Stimulated activated naive B cell treated with anti-CD40 and anti-IgM and Interleukin-4, amounts not matched to agents 10 μg/mL and 1 μg/mL and 100 μg/mL, for 72 hours (primary cell): ENCODE measurements at regions not wholly inside any gene's neighbourhood (a gene's known extent, or its start where the extent isn't known, plus 50 kb on each side); places are given as distances from the start of the nearest gene placed in this dataset.
A peak's percentile ranks its signal among the peaks of the same experiment; 100 is the strongest.

Experiments
- ATAC-seq, 2 donors: fragments of 150-1000 bp; cut with Tn5 transposase; replicated peaks; 2 replicates each; pipeline ENCODE4 v1.10.0; 2021; ENCODE audit warnings: moderate library complexity in 1 of 2
- DNase-seq: peaks from one replicate; pipeline ENCODE4 v3.0.0; 2021
- H3K27ac Mint-ChIP-seq: one replicate; pipeline ENCODE4 v1.8.0; 2022; ENCODE audit warnings: mild to moderate bottlenecking, mixed read lengths
- H3K27me3 Mint-ChIP-seq, 2 donors: one replicate each; pipeline ENCODE4 v1.8.0; 2022; ENCODE audit warnings: mixed read lengths in 2 of 2
- H3K36me3 Mint-ChIP-seq, 2 donors: one replicate each; pipeline ENCODE4 v1.8.0; 2022; ENCODE audit warnings: mixed read lengths in 2 of 2, mild to moderate bottlenecking in 1 of 2
- H3K4me1 Mint-ChIP-seq, 2 donors: one replicate each; pipeline ENCODE4 v1.8.0; 2022; ENCODE audit warnings: mixed read lengths in 2 of 2, mild to moderate bottlenecking in 1 of 2
- H3K4me3 Mint-ChIP-seq, 2 donors: one replicate each; pipeline ENCODE4 v1.8.0; 2022; ENCODE audit warnings: mild to moderate bottlenecking in 2 of 2, mixed read lengths in 2 of 2, moderate library complexity in 1 of 2
- H3K9me3 Mint-ChIP-seq, 2 donors: one replicate each; pipeline ENCODE4 v1.8.0; 2022; ENCODE audit warnings: mixed read lengths in 2 of 2, mild to moderate bottlenecking in 1 of 2

- Mint-ChIP-seq H3K27ac (no peak overlapping the region), H3K9me3 (no peaks in the 10 kb centered on the region), H3K4me1 (no peaks in the 10 kb centered on the region), H3K27me3 (peaks cover 0 to 5% of the 10 kb centered on the region in 2 donors), H3K36me3 (no peaks in the 10 kb centered on the region), H3K4me3 (no peak overlapping the region)
- DNase-seq (no peak), ATAC-seq (no peak)
Measured at GRCh38 chr3:81925385-81925784, 163.9 kb upstream of the GBE1 start.

GRCh38 chr3:81923038-81923437, 161.6 kb upstream of the GBE1 start:
- Mint-ChIP-seq H3K36me3 (no peaks in the 10 kb centered on the region), H3K4me3 (no peak overlapping the region), H3K27me3 (peaks cover 0 to 5% of the 10 kb centered on the region in 2 donors), H3K27ac (no peak overlapping the region), H3K4me1 (no peaks in the 10 kb centered on the region), H3K9me3 (no peaks in the 10 kb centered on the region)
- DNase-seq (no peak), ATAC-seq (no peak)

- DNase-seq (no peak), ATAC-seq (no peak)
- Mint-ChIP-seq H3K4me1 (no peaks in the 10 kb centered on the region), H3K4me3 (no peak overlapping the region), H3K9me3 (no peaks in the 10 kb centered on the region), H3K27me3 (peaks cover 0 to 5% of the 10 kb centered on the region in 2 donors), H3K36me3 (no peaks in the 10 kb centered on the region), H3K27ac (no peak overlapping the region)
Measured at GRCh38 chr3:81922404-81922803, 161.0 kb upstream of the GBE1 start.

GRCh38 chr3:81920816-81921215, 159.4 kb upstream of the GBE1 start:
- Mint-ChIP-seq H3K27me3 (peaks cover 0 to 5% of the 10 kb centered on the region in 2 donors), H3K4me1 (no peaks in the 10 kb centered on the region), H3K36me3 (no peaks in the 10 kb centered on the region), H3K4me3 (no peak overlapping the region), H3K9me3 (no peaks in the 10 kb centered on the region), H3K27ac (no peak overlapping the region)
- DNase-seq (no peak), ATAC-seq (no peak)

- no peaks in the 10 kb centered on the region for H3K27me3 Mint-ChIP-seq
- no peak for DNase-seq
- no peaks in the 10 kb centered on the region for H3K4me1 Mint-ChIP-seq
- no peak overlapping the region for H3K4me3 Mint-ChIP-seq
- ATAC-seq, result no peak
- H3K36me3 Mint-ChIP-seq, result no peaks in the 10 kb centered on the region
- H3K9me3 Mint-ChIP-seq, result no peaks in the 10 kb centered on the region
- no peak overlapping the region for H3K27ac Mint-ChIP-seq
Measured at GRCh38 chr3:81916890-81917289, 155.4 kb upstream of the GBE1 start.

GRCh38 chr3:81913886-81914663, 152.6 kb upstream of the GBE1 start:
- DNase-seq, result no peak
- no peaks in the 10 kb centered on the region for H3K9me3 Mint-ChIP-seq

GRCh38 chr3:81911221-81911620, 149.8 kb upstream of the GBE1 start:
- Mint-ChIP-seq H3K27me3 (no peaks in the 10 kb centered on the region), H3K36me3 (no peaks in the 10 kb centered on the region), H3K4me3 (no peak overlapping the region), H3K4me1 (peaks cover 2 to 7% of the 10 kb centered on the region in 2 donors), H3K9me3 (no peaks in the 10 kb centered on the region), H3K27ac (no peak overlapping the region)
- no peak for ATAC-seq
- no peak for DNase-seq

More at GRCh38 chr3:81913886-81914663, 152.6 kb upstream of the GBE1 start:
- Mint-ChIP-seq H3K4me1 (no peaks in the 10 kb centered on the region), H3K4me3 (no peak overlapping the region), H3K36me3 (no peaks in the 10 kb centered on the region), H3K27me3 (no peaks in the 10 kb centered on the region), H3K27ac (no peak overlapping the region)
- ATAC-seq, result no peak

- ATAC-seq (peak; percentile 67 to 70), DNase-seq (no peak)
- H3K27me3 Mint-ChIP-seq, result no peaks in the 10 kb centered on the region
- no peaks in the 10 kb centered on the region for H3K36me3 Mint-ChIP-seq
- H3K4me1 Mint-ChIP-seq, result peaks cover 2 to 7% of the 10 kb centered on the region in 2 donors
- H3K4me3 Mint-ChIP-seq, result no peak overlapping the region
- H3K9me3 Mint-ChIP-seq, result no peaks in the 10 kb centered on the region
- H3K27ac Mint-ChIP-seq, result no peak overlapping the region
Measured at GRCh38 chr3:81910244-81910852, 148.9 kb upstream of the GBE1 start.

GRCh38 chr3:81909796-81910195, 148.4 kb upstream of the GBE1 start:
- no peak for ATAC-seq
- peaks cover 2 to 7% of the 10 kb centered on the region in 2 donors for H3K4me1 Mint-ChIP-seq
- H3K27ac Mint-ChIP-seq, result no peak overlapping the region
- H3K36me3 Mint-ChIP-seq, result no peaks in the 10 kb centered on the region
- H3K27me3 Mint-ChIP-seq, result no peaks in the 10 kb centered on the region
- H3K9me3 Mint-ChIP-seq, result no peaks in the 10 kb centered on the region
- no peak overlapping the region for H3K4me3 Mint-ChIP-seq
- DNase-seq, result no peak

- no peaks in the 10 kb centered on the region for H3K9me3 Mint-ChIP-seq
- no peak overlapping the region for H3K27ac Mint-ChIP-seq
- ATAC-seq (no peak), DNase-seq (no peak)
- H3K4me3 Mint-ChIP-seq, result no peak overlapping the region
- no peaks in the 10 kb centered on the region for H3K36me3 Mint-ChIP-seq
- H3K4me1 Mint-ChIP-seq, result peaks cover 2 to 7% of the 10 kb centered on the region in 2 donors
- no peaks in the 10 kb centered on the region for H3K27me3 Mint-ChIP-seq
Measured at GRCh38 chr3:81908561-81908960, 147.1 kb upstream of the GBE1 start.

- Mint-ChIP-seq H3K27me3 (peaks cover 0 to 4% of the 10 kb centered on the region in 2 donors), H3K4me3 (no peak overlapping the region), H3K27ac (no peak overlapping the region), H3K4me1 (no peaks in the 10 kb centered on the region), H3K9me3 (no peaks in the 10 kb centered on the region), H3K36me3 (no peaks in the 10 kb centered on the region)
- no peak for DNase-seq
- no peak for ATAC-seq
Measured at GRCh38 chr3:81898336-81898735, 136.9 kb upstream of the GBE1 start.

- no peak for ATAC-seq
- no peaks in the 10 kb centered on the region for H3K4me1 Mint-ChIP-seq
- H3K9me3 Mint-ChIP-seq, result no peaks in the 10 kb centered on the region
- H3K27ac Mint-ChIP-seq, result no peak overlapping the region
- peaks cover 0 to 4% of the 10 kb centered on the region in 2 donors for H3K27me3 Mint-ChIP-seq
- H3K36me3 Mint-ChIP-seq, result no peaks in the 10 kb centered on the region
- H3K4me3 Mint-ChIP-seq, result no peak overlapping the region
- no peak for DNase-seq
Measured at GRCh38 chr3:81894598-81894997, 133.2 kb upstream of the GBE1 start.

- H3K4me3 Mint-ChIP-seq, result no peak overlapping the region
- no peaks in the 10 kb centered on the region for H3K36me3 Mint-ChIP-seq
- peaks cover 0 to 4% of the 10 kb centered on the region in 2 donors for H3K27me3 Mint-ChIP-seq
- H3K27ac Mint-ChIP-seq, result no peak overlapping the region
- no peaks in the 10 kb centered on the region for H3K9me3 Mint-ChIP-seq
- no peak for ATAC-seq
- no peaks in the 10 kb centered on the region for H3K4me1 Mint-ChIP-seq
- no peak for DNase-seq
Measured at GRCh38 chr3:81891055-81891895, 129.8 kb upstream of the GBE1 start.

- Mint-ChIP-seq H3K4me1 (no peaks in the 10 kb centered on the region), H3K4me3 (no peak overlapping the region), H3K9me3 (no peaks in the 10 kb centered on the region), H3K36me3 (no peaks in the 10 kb centered on the region), H3K27me3 (no peaks in the 10 kb centered on the region), H3K27ac (no peak overlapping the region)
- DNase-seq (no peak), ATAC-seq (no peak)
Measured at GRCh38 chr3:81888914-81889557, 127.6 kb upstream of the GBE1 start.
